ENCODE measurements at regions not wholly inside any gene's neighbourhood (a gene's known extent, or its start where the extent isn't known, plus 50 kb on each side); places are given as distances from the start of the nearest gene placed in this dataset.

DNA sequence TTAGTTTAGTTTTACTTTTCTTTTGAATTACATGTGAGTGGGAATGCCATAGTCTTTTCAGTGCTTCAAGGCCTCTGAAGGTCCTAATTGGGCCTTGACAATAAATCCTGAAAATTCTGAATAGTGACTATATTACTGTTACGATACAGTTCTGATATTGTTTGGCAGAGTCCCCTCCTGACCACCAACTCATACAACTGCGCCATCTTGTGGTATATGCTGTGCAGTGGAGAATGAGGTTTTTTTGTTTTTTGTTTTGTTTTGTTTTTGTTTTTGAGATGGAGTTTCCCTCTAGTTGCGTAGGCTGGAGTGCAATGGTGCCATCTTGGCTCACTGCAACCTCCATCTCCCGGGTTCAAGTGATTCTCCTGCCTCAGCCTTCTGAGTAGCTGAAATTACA is 56.6 kb upstream of the CHRDL1 start:
- peak; percentile 1 for DNase-seq

GRCh38 chrX:110851780-110852179 is 56.2 kb upstream of the CHRDL1 start:
- peak; percentile 2 for DNase-seq

- peak; percentile 48 for DNase-seq
Measured at GRCh38 chrX:110847334-110847733, 51.7 kb upstream of the CHRDL1 start.

- DNase-seq = peak; percentile 12
Measured at GRCh38 chrX:110846071-110846470, 50.5 kb upstream of the CHRDL1 start.
